ENCODE measurements at regions not wholly inside any gene's neighbourhood (a gene's known extent, or its start where the extent isn't known, plus 50 kb on each side); places are given as distances from the start of the nearest gene placed in this dataset.

DNA sequence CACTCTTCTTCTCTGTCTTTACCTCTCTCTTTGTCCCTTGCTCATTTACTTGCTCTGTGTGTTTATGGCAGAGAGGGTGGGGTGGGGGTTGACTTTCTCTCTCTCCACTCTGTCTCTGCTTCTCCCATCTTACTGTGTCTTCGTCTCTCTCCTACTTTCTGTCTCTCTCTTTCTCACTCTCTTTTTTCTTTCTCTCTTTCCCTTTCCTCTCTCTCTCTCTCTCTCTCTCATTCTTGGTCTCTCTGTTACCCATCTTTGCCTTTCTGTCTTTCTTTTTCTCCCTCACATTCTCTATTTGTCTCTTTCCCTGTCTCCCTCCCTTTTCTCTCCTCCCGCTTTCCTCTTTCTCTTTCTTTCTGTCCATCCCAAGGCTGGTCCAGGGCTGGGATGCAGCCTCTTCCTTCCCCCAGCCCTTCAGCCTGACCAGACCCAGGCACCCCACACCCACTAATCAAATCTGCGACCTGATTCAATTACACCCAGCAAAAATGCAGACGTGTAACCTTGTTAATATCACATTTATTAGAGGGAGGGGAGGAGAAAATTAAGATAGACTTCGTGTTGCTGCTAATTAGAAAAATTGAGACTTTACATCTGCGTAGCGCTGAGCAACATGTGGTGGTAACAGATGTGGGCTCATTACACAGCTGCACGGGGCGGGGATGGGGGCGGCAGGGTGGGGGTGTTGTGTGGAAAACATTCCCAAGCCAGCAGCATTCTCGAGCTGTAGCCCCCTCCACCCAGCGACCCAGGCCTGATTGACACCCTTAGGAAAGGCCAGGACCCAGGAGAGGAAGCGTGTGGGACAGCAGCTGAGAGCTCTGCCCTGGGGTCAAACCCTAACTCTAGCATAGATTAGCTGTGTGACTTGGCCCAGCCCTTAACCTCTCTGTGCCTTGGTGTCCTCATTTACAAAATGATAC lies 124.9 kb upstream of the MAFB start:
- Histone ChIP-seq H3K4me1 (no peaks in the 10 kb centered on the region), H3K9me3 (no peaks in the 10 kb centered on the region), H3K27ac (no peak overlapping the region), H3K27me3 (peaks cover 0 to 9% (median 0%) of the 10 kb centered on the region in 4 donors), H3K36me3 (no peaks in the 10 kb centered on the region), H3K4me3 (no peak overlapping the region)
- no peak for TF ChIP-seq POLR2A (IDR thresholded peaks at IDR 0.05)
- TF ChIP-seq, protein P1, sequence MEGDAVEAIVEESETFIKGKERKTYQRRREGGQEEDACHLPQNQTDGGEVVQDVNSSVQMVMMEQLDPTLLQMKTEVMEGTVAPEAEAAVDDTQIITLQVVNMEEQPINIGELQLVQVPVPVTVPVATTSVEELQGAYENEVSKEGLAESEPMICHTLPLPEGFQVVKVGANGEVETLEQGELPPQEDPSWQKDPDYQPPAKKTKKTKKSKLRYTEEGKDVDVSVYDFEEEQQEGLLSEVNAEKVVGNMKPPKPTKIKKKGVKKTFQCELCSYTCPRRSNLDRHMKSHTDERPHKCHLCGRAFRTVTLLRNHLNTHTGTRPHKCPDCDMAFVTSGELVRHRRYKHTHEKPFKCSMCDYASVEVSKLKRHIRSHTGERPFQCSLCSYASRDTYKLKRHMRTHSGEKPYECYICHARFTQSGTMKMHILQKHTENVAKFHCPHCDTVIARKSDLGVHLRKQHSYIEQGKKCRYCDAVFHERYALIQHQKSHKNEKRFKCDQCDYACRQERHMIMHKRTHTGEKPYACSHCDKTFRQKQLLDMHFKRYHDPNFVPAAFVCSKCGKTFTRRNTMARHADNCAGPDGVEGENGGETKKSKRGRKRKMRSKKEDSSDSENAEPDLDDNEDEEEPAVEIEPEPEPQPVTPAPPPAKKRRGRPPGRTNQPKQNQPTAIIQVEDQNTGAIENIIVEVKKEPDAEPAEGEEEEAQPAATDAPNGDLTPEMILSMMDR (IDR thresholded peaks at IDR 0.05), result no peak
- intact Hi-C loops (cut with DNase I), result no loop called here
- 64 to 69% methylated on average over 10 to 13 of the region's 13 CpGs for WGBS, 2 donors
- no peak for DNase-seq

GRCh38 chr20:40814631-40814960 lies 125.6 kb upstream of the MAFB start:
- Histone ChIP-seq H3K36me3 (no peaks in the 10 kb centered on the region), H3K4me3 (no peak overlapping the region), H3K27ac (no peak overlapping the region), H3K4me1 (no peaks in the 10 kb centered on the region), H3K9me3 (no peaks in the 10 kb centered on the region), H3K27me3 (peaks cover 0 to 6% (median 0%) of the 10 kb centered on the region in 4 donors)
- TF ChIP-seq, protein P1 (IDR thresholded peaks at IDR 0.05), result no peak
- no peak for TF ChIP-seq POLR2A (IDR thresholded peaks at IDR 0.05)
- intact Hi-C loops (cut with DNase I), result no loop called here
- 67 to 77% methylated on average over 2 of the region's 2 CpGs for WGBS, 2 donors
- no peak for DNase-seq

GRCh38 chr20:40815156-40816038 lies 126.4 kb upstream of the MAFB start:
- DNase-seq, result no peak
- Histone ChIP-seq H3K4me1 (no peaks in the 10 kb centered on the region), H3K4me3 (no peak overlapping the region), H3K9me3 (no peaks in the 10 kb centered on the region), H3K27me3 (peaks cover 0 to 6% (median 0%) of the 10 kb centered on the region in 4 donors), H3K27ac (no peak overlapping the region), H3K36me3 (no peaks in the 10 kb centered on the region)
- intact Hi-C loops (cut with DNase I), result no loop called here
- TF ChIP-seq, protein P1 (IDR thresholded peaks at IDR 0.05), result no peak
- no peak for TF ChIP-seq POLR2A (IDR thresholded peaks at IDR 0.05)
- WGBS, 2 donors, result 75 to 83% methylated on average over 1 to 2 of the region's 9 CpGs

DNA sequence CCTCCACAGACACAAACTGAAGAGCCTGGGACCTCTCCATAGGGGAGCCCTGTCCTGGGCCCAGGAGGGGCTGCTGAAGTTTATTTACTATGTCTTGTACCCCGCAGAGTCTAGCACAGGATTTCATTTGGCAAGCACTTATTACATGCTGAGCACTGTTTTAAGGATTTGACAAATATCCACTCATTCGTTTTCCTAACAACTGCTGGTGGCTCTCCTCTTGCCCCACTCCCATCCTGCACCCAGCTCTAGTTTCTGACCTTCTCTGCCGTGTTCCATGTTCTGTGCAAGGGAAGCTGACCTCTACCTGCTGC lies 127.0 kb upstream of the MAFB start:
- H3K9me3 ChIP-seq, result no peaks in the 10 kb centered on the region
- no peaks in the 10 kb centered on the region for H3K4me1 ChIP-seq
- H3K36me3 ChIP-seq, result no peaks in the 10 kb centered on the region
- H3K27me3 ChIP-seq, result peaks cover 0 to 6% (median 0%) of the 10 kb centered on the region in 4 donors
- intact Hi-C loops (cut with DNase I), result no loop called here
- H3K27ac ChIP-seq, result no peak overlapping the region
- 80 to 93% methylated on average over 3 of the region's 3 CpGs for WGBS, 2 donors
- no peak overlapping the region for H3K4me3 ChIP-seq
- no peak for DNase-seq
- TF ChIP-seq, protein P1 (IDR thresholded peaks at IDR 0.05), result no peak
- TF ChIP-seq POLR2A (IDR thresholded peaks at IDR 0.05), result no peak

- TF ChIP-seq POLR2A (IDR thresholded peaks at IDR 0.05), result no peak
- TF ChIP-seq, protein P1 (IDR thresholded peaks at IDR 0.05), result no peak
- no peak overlapping the region for H3K27ac ChIP-seq
- WGBS, 2 donors, result 88 to 89% methylated on average over 7 of the region's 7 CpGs
- no peak for DNase-seq
- intact Hi-C loops (cut with DNase I), result no loop called here
- peaks cover 0 to 10% (median 0%) of the 10 kb centered on the region in 4 donors for H3K27me3 ChIP-seq
- no peaks in the 10 kb centered on the region for H3K9me3 ChIP-seq
- no peaks in the 10 kb centered on the region for H3K4me1 ChIP-seq
- no peaks in the 10 kb centered on the region for H3K36me3 ChIP-seq
- H3K4me3 ChIP-seq, result no peak overlapping the region
Measured at GRCh38 chr20:40821429-40821828, 132.4 kb upstream of the MAFB start.
